Parathyroid adenoma (tissue), 2 donors: ENCODE measurements at regions not wholly inside any gene's neighbourhood (a gene's known extent, or its start where the extent isn't known, plus 50 kb on each side); places are given as distances from the start of the nearest gene placed in this dataset.
A peak's percentile ranks its signal among the peaks of the same experiment; 100 is the strongest.

Experiments
- H2AFZ ChIP-seq: fragments of 300-600 bp; sonication (generic); one replicate; pipeline ENCODE4 v1.7.0; 2017; ENCODE audit warnings: antibody characterized with exemption, mild to moderate bottlenecking
- H3K27ac ChIP-seq: fragments of 300-600 bp; sonication (generic); one replicate; pipeline ENCODE4 v1.7.0; 2017
- H3K27me3 ChIP-seq: fragments of 300-600 bp; sonication (generic); one replicate; pipeline ENCODE4 v1.7.0; 2017; ENCODE audit warnings: low read length; ENCODE audit not compliant: control insufficient read depth, insufficient read depth
- H3K36me3 ChIP-seq: fragments of 300-600 bp; sonication (generic); one replicate; pipeline ENCODE4 v1.7.0; 2017; ENCODE audit warnings: low read length; ENCODE audit not compliant: control insufficient read depth, insufficient read depth
- H3K4me1 ChIP-seq: fragments of 300-600 bp; sonication (generic); one replicate; pipeline ENCODE4 v1.7.0; 2017; ENCODE audit warnings: control low read depth
- H3K4me2 ChIP-seq: fragments of 300-600 bp; sonication (generic); one replicate; pipeline ENCODE4 v1.7.0; 2017; ENCODE audit warnings: low read length
- H3K4me3 ChIP-seq: fragments of 300-600 bp; sonication (generic); one replicate; pipeline ENCODE4 v1.7.0; 2017; ENCODE audit warnings: low read depth, low read length
- H3K79me2 ChIP-seq: fragments of 300-600 bp; sonication (generic); one replicate; pipeline ENCODE4 v1.7.0; 2017; ENCODE audit warnings: control low read depth
- H3K9ac ChIP-seq: fragments of 300-600 bp; sonication (generic); one replicate; pipeline ENCODE4 v1.7.0; 2017; ENCODE audit warnings: mild to moderate bottlenecking
- H3K9me3 ChIP-seq: fragments of 300-600 bp; sonication (generic); one replicate; pipeline ENCODE4 v1.7.0; 2017; ENCODE audit warnings: low read length; ENCODE audit not compliant: control insufficient read depth
- TF ChIP-seq, protein P1 (sequence below): fragments of 300-600 bp; sonication (generic); IDR thresholded peaks from one replicate; pipeline ENCODE4 v1.7.0; 2017; ENCODE audit warnings: antibody characterized with exemption, mild to moderate bottlenecking
- donor health status: primary hyperparathyroidism.

GRCh38 chr6:105483492-105483891, 80.6 kb upstream of the PREP start:
- Histone ChIP-seq H3K36me3 (no peaks in the 10 kb centered on the region), H3K27ac (no peak overlapping the region)

GRCh38 chr6:105482921-105483320, 80.0 kb upstream of the PREP start:
- H3K9me3 ChIP-seq, result no peaks in the 10 kb centered on the region
- no peak overlapping the region for H3K4me2 ChIP-seq
- H3K4me3 ChIP-seq, result no peak overlapping the region
- TF ChIP-seq, protein P1, sequence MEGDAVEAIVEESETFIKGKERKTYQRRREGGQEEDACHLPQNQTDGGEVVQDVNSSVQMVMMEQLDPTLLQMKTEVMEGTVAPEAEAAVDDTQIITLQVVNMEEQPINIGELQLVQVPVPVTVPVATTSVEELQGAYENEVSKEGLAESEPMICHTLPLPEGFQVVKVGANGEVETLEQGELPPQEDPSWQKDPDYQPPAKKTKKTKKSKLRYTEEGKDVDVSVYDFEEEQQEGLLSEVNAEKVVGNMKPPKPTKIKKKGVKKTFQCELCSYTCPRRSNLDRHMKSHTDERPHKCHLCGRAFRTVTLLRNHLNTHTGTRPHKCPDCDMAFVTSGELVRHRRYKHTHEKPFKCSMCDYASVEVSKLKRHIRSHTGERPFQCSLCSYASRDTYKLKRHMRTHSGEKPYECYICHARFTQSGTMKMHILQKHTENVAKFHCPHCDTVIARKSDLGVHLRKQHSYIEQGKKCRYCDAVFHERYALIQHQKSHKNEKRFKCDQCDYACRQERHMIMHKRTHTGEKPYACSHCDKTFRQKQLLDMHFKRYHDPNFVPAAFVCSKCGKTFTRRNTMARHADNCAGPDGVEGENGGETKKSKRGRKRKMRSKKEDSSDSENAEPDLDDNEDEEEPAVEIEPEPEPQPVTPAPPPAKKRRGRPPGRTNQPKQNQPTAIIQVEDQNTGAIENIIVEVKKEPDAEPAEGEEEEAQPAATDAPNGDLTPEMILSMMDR, result no peak
- H3K27ac ChIP-seq, result no peak overlapping the region
- no peak overlapping the region for H3K9ac ChIP-seq
- H3K27me3 ChIP-seq, result no peaks in the 10 kb centered on the region
- H3K79me2 ChIP-seq, result no peaks in the 10 kb centered on the region
- H2AFZ ChIP-seq, result peak overlapping the region; percentile 48
- no peaks in the 10 kb centered on the region for H3K36me3 ChIP-seq
- H3K4me1 ChIP-seq, result no peaks in the 10 kb centered on the region

More at GRCh38 chr6:105483492-105483891, 80.6 kb upstream of the PREP start:
- no peak overlapping the region for H3K4me2 ChIP-seq
- H3K9me3 ChIP-seq, result no peaks in the 10 kb centered on the region
- TF ChIP-seq, protein P1, result no peak
- no peak overlapping the region for H3K4me3 ChIP-seq
- peak overlapping the region; percentile 48 for H2AFZ ChIP-seq
- no peaks in the 10 kb centered on the region for H3K79me2 ChIP-seq
- H3K9ac ChIP-seq, result no peak overlapping the region
- no peaks in the 10 kb centered on the region for H3K27me3 ChIP-seq
- H3K4me1 ChIP-seq, result no peaks in the 10 kb centered on the region

- no peak overlapping the region for H3K4me2 ChIP-seq
- H3K9ac ChIP-seq, result no peak overlapping the region
- H3K4me1 ChIP-seq, result no peaks in the 10 kb centered on the region
- no peaks in the 10 kb centered on the region for H3K79me2 ChIP-seq
- H3K27me3 ChIP-seq, result no peaks in the 10 kb centered on the region
- TF ChIP-seq, protein P1, result no peak
- H3K27ac ChIP-seq, result no peak overlapping the region
- no peaks in the 10 kb centered on the region for H3K9me3 ChIP-seq
- no peak overlapping the region for H2AFZ ChIP-seq
- H3K4me3 ChIP-seq, result no peak overlapping the region
- no peaks in the 10 kb centered on the region for H3K36me3 ChIP-seq
Observed at GRCh38 chr6:105482227-105482844, 79.5 kb upstream of the PREP start.

GRCh38 chr6:105476978-105477377, 74.1 kb upstream of the PREP start:
- H3K36me3 ChIP-seq, result no peaks in the 10 kb centered on the region
- no peaks in the 10 kb centered on the region for H3K9me3 ChIP-seq
- no peaks in the 10 kb centered on the region for H3K4me1 ChIP-seq
- TF ChIP-seq, protein P1, result no peak
- H3K4me3 ChIP-seq, result no peak overlapping the region
- H3K27me3 ChIP-seq, result no peaks in the 10 kb centered on the region
- H2AFZ ChIP-seq, result no peak overlapping the region
- H3K79me2 ChIP-seq, result no peaks in the 10 kb centered on the region
- H3K9ac ChIP-seq, result no peak overlapping the region
- no peak overlapping the region for H3K4me2 ChIP-seq
- no peak overlapping the region for H3K27ac ChIP-seq

- Histone ChIP-seq H3K27ac (no peak overlapping the region), H3K36me3 (no peaks in the 10 kb centered on the region), H3K79me2 (no peaks in the 10 kb centered on the region), H3K9ac (no peak overlapping the region), H3K4me2 (no peak overlapping the region), H3K4me1 (no peaks in the 10 kb centered on the region), H3K9me3 (no peaks in the 10 kb centered on the region), H2AFZ (peak overlapping the region; percentile 1), H3K4me3 (no peak overlapping the region), H3K27me3 (no peaks in the 10 kb centered on the region)
- TF ChIP-seq, protein P1, result no peak
Observed at GRCh38 chr6:105474234-105474633, 71.4 kb upstream of the PREP start.
